IMR-90 (cell line): ENCODE measurements at regions not wholly inside any gene's neighbourhood (a gene's known extent, or its start where the extent isn't known, plus 50 kb on each side); places are given as distances from the start of the nearest gene placed in this dataset.
"Not testable (repeated sequence)": the region's sequence is repeated elsewhere in the genome, so short reads cannot be mapped to it uniquely, and the experiment has no call there.

ENCODE experiments used
- ATAC-seq: fragments of 200-7000 bp; cut with Tn5 transposase; 2 replicates; pipeline ENCODE4 v1.9.1; 2020; ENCODE audit warnings: low read depth, mild to moderate bottlenecking, moderate library complexity
- BruUV-seq: library from RNA; stranded (reverse); fragments of 400-500 nt; replicated peaks from 2 replicates; lab custom pipeline; 2021; lab: Mats Ljungman, UMichigan
- CTCF ChIA-PET: fragments of 300-600 bp; formaldehyde crosslinking; extraction: SDS; loops from one replicate; lab custom pipeline; 2021; ENCODE audit warnings: antibody characterized with exemption; lab: Yijun Ruan, JAX
- POLR2A ChIA-PET: fragments of 300-600 bp; sonication (Branson Sonifier 250); formaldehyde crosslinking; loops from one replicate; lab custom pipeline; 2022; ENCODE audit warnings: antibody characterized with exemption; ENCODE audit not compliant: unreplicated experiment; lab: Charles Lee
- DNase-seq: peaks from one replicate; pipeline ENCODE4 v3.0.0; 2013
- H2AFZ ChIP-seq: replicated peaks from 2 replicates; pipeline ENCODE3; 2013; ENCODE audit warnings: low read length, mild to moderate bottlenecking; ENCODE audit not compliant: poor library complexity
- H2AK5ac ChIP-seq: 2 replicates; pipeline ENCODE4 v1.6.1; 2013; ENCODE audit warnings: low read depth, low read length, inconsistent platforms
- H2AK9ac ChIP-seq: replicated peaks from 2 replicates; pipeline ENCODE3; 2013; ENCODE audit warnings: mild to moderate bottlenecking, low read depth, low read length, moderate library complexity; ENCODE audit not compliant: poor library complexity
- H2BK120ac ChIP-seq: 2 replicates; pipeline ENCODE4 v1.6.1; 2013; ENCODE audit warnings: low read depth, low read length, inconsistent platforms
- H2BK15ac ChIP-seq: 3 replicates; pipeline ENCODE4 v1.6.1; 2013; ENCODE audit warnings: low read depth, low read length, inconsistent platforms
- H2BK20ac ChIP-seq: 2 replicates; pipeline ENCODE4 v1.6.1; 2013; ENCODE audit warnings: low read depth, mild to moderate bottlenecking, inconsistent platforms, low read length, moderate library complexity
- H2BK5ac ChIP-seq: 2 replicates; pipeline ENCODE4 v1.6.1; 2013; ENCODE audit warnings: mild to moderate bottlenecking, low read depth, low read length, inconsistent platforms; ENCODE audit not compliant: poor library complexity, severe bottlenecking
- H3K14ac ChIP-seq: replicated peaks from 2 replicates; pipeline ENCODE4 v1.6.1; 2013; ENCODE audit warnings: low read depth, low read length, inconsistent platforms
- H3K18ac ChIP-seq: 2 replicates; pipeline ENCODE4 v1.6.1; 2013; ENCODE audit warnings: low read depth, low read length, control low read depth
- H3K23ac ChIP-seq: 2 replicates; pipeline ENCODE4 v1.6.1; 2013; ENCODE audit warnings: low read depth, low read length, inconsistent platforms
- H3K27ac ChIP-seq: 2 replicates; pipeline ENCODE4 v1.5.1; 2013; ENCODE audit warnings: mild to moderate bottlenecking, control low read depth, low read length; ENCODE audit not compliant: insufficient read depth
- H3K27me3 ChIP-seq: 2 replicates; pipeline ENCODE4 v1.6.1; 2013; ENCODE audit warnings: low read length; ENCODE audit not compliant: control insufficient read depth, insufficient read depth
- H3K36me3 ChIP-seq: 2 replicates; pipeline ENCODE4 v1.6.1; 2013; ENCODE audit warnings: low read length, mixed read lengths; ENCODE audit not compliant: control insufficient read depth, insufficient read depth
- H3K4ac ChIP-seq: 2 replicates; pipeline ENCODE4 v1.6.1; 2013; ENCODE audit warnings: low read depth, low read length, inconsistent platforms
- H3K4me1 ChIP-seq: 2 replicates; pipeline ENCODE4 v1.6.1; 2013; ENCODE audit warnings: low read length, mixed read lengths; ENCODE audit not compliant: control insufficient read depth, insufficient read depth
- H3K4me2 ChIP-seq: 2 replicates; pipeline ENCODE4 v1.6.1; 2013; ENCODE audit warnings: low read depth, mild to moderate bottlenecking, control low read depth, low read length, moderate library complexity
- H3K4me3 ChIP-seq: 2 replicates; pipeline ENCODE4 v1.5.1; 2013; ENCODE audit warnings: low read depth, mild to moderate bottlenecking, control low read depth, low read length, moderate library complexity; ENCODE audit not compliant: insufficient read depth
- H3K56ac ChIP-seq: 2 replicates; pipeline ENCODE4 v1.6.1; 2013; ENCODE audit warnings: low read length, inconsistent platforms; ENCODE audit not compliant: insufficient read depth; ENCODE audit errors: extremely low read depth
- H3K79me1 ChIP-seq, 2 experiments: 2 replicates each; pipeline ENCODE4 v1.6.1; 2013; ENCODE audit warnings: low read length in 2 of 2, inconsistent platforms in 1 of 2, low read depth in 1 of 2
- H3K9ac ChIP-seq: 2 replicates; pipeline ENCODE4 v1.6.1; 2013; ENCODE audit warnings: low read depth, low read length, control low read depth
- H3K9me1 ChIP-seq: 2 replicates; pipeline ENCODE4 v1.6.1; 2013; ENCODE audit warnings: low read length, inconsistent platforms; ENCODE audit not compliant: insufficient read depth
- H3K9me3 ChIP-seq: 2 replicates; pipeline ENCODE4 v1.6.1; 2013; ENCODE audit warnings: low read length; ENCODE audit not compliant: control insufficient read depth, insufficient read depth
- H4K20me1 ChIP-seq: 2 replicates; pipeline ENCODE4 v1.6.1; 2013; ENCODE audit warnings: low read length, inconsistent platforms; ENCODE audit not compliant: insufficient read depth
- H4K5ac ChIP-seq: 2 replicates; pipeline ENCODE4 v1.6.1; 2013; ENCODE audit warnings: mild to moderate bottlenecking, low read depth, low read length, control low read depth
- H4K8ac ChIP-seq, 2 experiments: 2 replicates each; pipeline ENCODE4 v1.6.1; 2013; ENCODE audit warnings: low read depth in 2 of 2, low read length in 2 of 2, control low read depth in 1 of 2, inconsistent platforms in 1 of 2
- H4K91ac ChIP-seq: 2 replicates; pipeline ENCODE4 v1.6.1; 2013; ENCODE audit warnings: low read depth, low read length, inconsistent platforms; ENCODE audit not compliant: insufficient read depth
- CEBPB ChIP-seq: IDR thresholded peaks from 2 replicates; pipeline ENCODE4 v1.6.1; 2012; ENCODE audit warnings: low read depth, low read length, improper control_type of control experiment
- FOS ChIP-seq: fragments of 150-350 bp; IDR thresholded peaks from 2 replicates; pipeline ENCODE4 v1.6.1; 2016; ENCODE audit warnings: low read depth, low read length
- WGBS, 2 experiments: methylation state at CpG; one replicate each; pipeline versions ENCODE4 v1.1.5 to v1.1.7; 2013; ENCODE audit warnings: missing lambda C conversion rate in 2 of 2; ENCODE audit not compliant: insufficient read length in 1 of 2; ENCODE audit errors: extremely low coverage in 2 of 2; 5-methylcytosine and 5-hydroxymethylcytosine counted together
- dilution Hi-C: fragments of 300-500 bp; cut with HindIII; formaldehyde crosslinking; loops from one replicate; pipeline ENCODE4 v1.14.3; 2018; ENCODE audit warnings: low sequenced_read_pairs; ENCODE audit not compliant: unreplicated experiment
- in situ Hi-C: fragments of 300-500 bp; cut with MboI; formaldehyde crosslinking; loops from 3 replicates; pipeline ENCODE4 v1.14.3; 2019; ENCODE audit warnings: low sequenced_read_pairs, inconsistent platforms, mixed read lengths
- intact Hi-C: fragments of 100-400 bp; cut with micrococcal nuclease; formaldehyde crosslinking; loops from 2 replicates; pipeline ENCODE4 v1.10.0; 2022

GRCh38 chr12:115294453-115295133 lies 610.6 kb upstream of the TBX3 start:
- Histone ChIP-seq H4K91ac (no peak overlapping the region), H3K18ac (no peak overlapping the region; the same call in 1 of the 2 replicates), H3K9ac (no peak overlapping the region), H3K4ac (0 out of 2 replicates have a peak overlapping the region, but pooled peaks have one; percentile 2), H4K20me1 (no peaks in the 10 kb centered on the region), H2AFZ (no peak overlapping the region), H3K36me3 (no peaks in the 10 kb centered on the region), H2AK9ac (no peak overlapping the region), H4K5ac (no peak overlapping the region), H3K4me3 (no peak overlapping the region), H3K14ac (0 out of 2 replicates have a peak overlapping the region, but pooled peaks have one; percentile 15), H3K9me1 (no peaks in the 10 kb centered on the region; the same call in 1 of the 2 replicates), H2BK15ac (no peak overlapping the region), H3K79me1 (no peaks in the 10 kb centered on the region), H3K23ac (no peak overlapping the region), H3K56ac (no peak overlapping the region), H3K27me3 (no peaks in the 10 kb centered on the region), H3K9me3 (no peaks in the 10 kb centered on the region), H3K27ac (peak overlapping the region; percentile 36; the same call in 1 of the 2 replicates), H3K4me2 (0 out of 2 replicates have a peak overlapping the region, but pooled peaks have one; percentile 29), H2BK5ac (no peak overlapping the region), H3K4me1 (peaks cover 6% of the 10 kb centered on the region), H2AK5ac (no peak overlapping the region), H2BK20ac (no peak overlapping the region), H2BK120ac (no peak overlapping the region), H4K8ac (no peak overlapping the region)
- dilution Hi-C loops (no loop called here), intact Hi-C loops (no loop called here), in situ Hi-C loops (no loop called here)
- ATAC-seq: peak; percentile 71
- ChIA-PET POLR2A (interaction anchor here (0.6 to 0.9 kb wide), 2 partner anchors 9 to 611 kb away, joined by 3 to 7 read pairs; partner anchors contain the start of gene TBX3), CTCF (interaction anchor here (0.7 to 1.1 kb wide), 2 partner anchors 18 to 632 kb away, joined by 3 read pairs; no protein-coding TSS in a partner anchor)
- DNase-seq: peak; percentile 67
- peak; percentile 38; the same call in 1 of the 2 replicates for TF ChIP-seq CEBPB
- no peak for TF ChIP-seq FOS
- whole genome bisulfite sequencing, 2 experiments: no CpG with 5 or more reads among the region's 4 CpGs
- BruUV-seq: no TSS peak

GRCh38 chr12:115285429-115285828 lies 601.5 kb upstream of the TBX3 start:
- H3K79me1 ChIP-seq, CTCF ChIA-PET, in situ Hi-C loops, H3K9me3 ChIP-seq, H3K4ac ChIP-seq, H2BK120ac ChIP-seq, H3K4me2 ChIP-seq, BruUV-seq, H4K8ac ChIP-seq, intact Hi-C loops, ATAC-seq, H3K9ac ChIP-seq, H4K91ac ChIP-seq, DNase-seq, H2AK5ac ChIP-seq, H3K23ac ChIP-seq, H4K5ac ChIP-seq, H2BK5ac ChIP-seq, H3K36me3 ChIP-seq, H3K56ac ChIP-seq, H3K14ac ChIP-seq, H2BK15ac ChIP-seq, H4K20me1 ChIP-seq, H3K27me3 ChIP-seq, H3K9me1 ChIP-seq, H2AK9ac ChIP-seq, H3K18ac ChIP-seq, H2AFZ ChIP-seq, dilution Hi-C loops, H3K4me1 ChIP-seq, H2BK20ac ChIP-seq, H3K27ac ChIP-seq, H3K4me3 ChIP-seq: not testable (repeated sequence)
- POLR2A ChIA-PET: interaction anchor here (0.5 kb wide), 1 partner anchor 368 kb away, joined by 7 read pairs; no protein-coding TSS in a partner anchor
- WGBS, 2 experiments: no CpG with 5 or more reads among the region's 10 CpGs
